Adrenal gland (tissue), 5 donors: ENCODE measurements at regions not wholly inside any gene's neighbourhood (a gene's known extent, or its start where the extent isn't known, plus 50 kb on each side); places are given as distances from the start of the nearest gene placed in this dataset.

ENCODE experiments used
- POLR2A ChIP-seq, 2 donors: fragments of 450-650 bp; IDR thresholded peaks; one replicate each; pipeline ENCODE4 v1.6.1; 2017; ENCODE audit warnings: antibody characterized with exemption in 2 of 2, mild to moderate bottlenecking in 2 of 2, moderate library complexity in 1 of 2
- TF ChIP-seq, protein P1 (sequence below), 6 experiments: fragments of 450-650 bp in 4 of 6; fragments of 200-600 bp in 2 of 6; sonication (generic) in 1 of 6; IDR thresholded peaks; 1 replicate in 5 of 6; 2 replicates in 1 of 6; pipeline versions ENCODE4 v1.5.1 to v1.8.0; 2016 to 2021; ENCODE audit warnings: antibody characterized with exemption in 6 of 6, mild to moderate bottlenecking in 2 of 6, moderate library complexity in 1 of 6
- donor health status: DM: no; HTN: no; CAD: no.

GRCh38 chr13:94952787-94953186 lies 240.4 kb upstream of the SOX21 start:
- TF ChIP-seq, protein P1, sequence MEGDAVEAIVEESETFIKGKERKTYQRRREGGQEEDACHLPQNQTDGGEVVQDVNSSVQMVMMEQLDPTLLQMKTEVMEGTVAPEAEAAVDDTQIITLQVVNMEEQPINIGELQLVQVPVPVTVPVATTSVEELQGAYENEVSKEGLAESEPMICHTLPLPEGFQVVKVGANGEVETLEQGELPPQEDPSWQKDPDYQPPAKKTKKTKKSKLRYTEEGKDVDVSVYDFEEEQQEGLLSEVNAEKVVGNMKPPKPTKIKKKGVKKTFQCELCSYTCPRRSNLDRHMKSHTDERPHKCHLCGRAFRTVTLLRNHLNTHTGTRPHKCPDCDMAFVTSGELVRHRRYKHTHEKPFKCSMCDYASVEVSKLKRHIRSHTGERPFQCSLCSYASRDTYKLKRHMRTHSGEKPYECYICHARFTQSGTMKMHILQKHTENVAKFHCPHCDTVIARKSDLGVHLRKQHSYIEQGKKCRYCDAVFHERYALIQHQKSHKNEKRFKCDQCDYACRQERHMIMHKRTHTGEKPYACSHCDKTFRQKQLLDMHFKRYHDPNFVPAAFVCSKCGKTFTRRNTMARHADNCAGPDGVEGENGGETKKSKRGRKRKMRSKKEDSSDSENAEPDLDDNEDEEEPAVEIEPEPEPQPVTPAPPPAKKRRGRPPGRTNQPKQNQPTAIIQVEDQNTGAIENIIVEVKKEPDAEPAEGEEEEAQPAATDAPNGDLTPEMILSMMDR (IDR thresholded peaks at IDR 0.05): no peak
- no peak for TF ChIP-seq POLR2A (IDR thresholded peaks at IDR 0.05)
